CD4-positive, alpha-beta T cell treated with Interleukin-12 subunit alpha and Interleukin-12 subunit beta, for 1 hour (primary cell): ENCODE measurements at regions not wholly inside any gene's neighbourhood (a gene's known extent, or its start where the extent isn't known, plus 50 kb on each side); places are given as distances from the start of the nearest gene placed in this dataset.
"Not testable (repeated sequence)": the region's sequence is repeated elsewhere in the genome, so short reads cannot be mapped to it uniquely, and the experiment has no call there.

ENCODE experiments used
- DNase-seq: peaks from one replicate; pipeline ENCODE4 v3.0.0-alpha.2; 2020

GRCh38 chr4:187378441-187378840 lies 617.1 kb upstream of the ZFP42 start:
- no peak for DNase-seq

- no peak for DNase-seq
These were observed 615.4 kb upstream of the ZFP42 start for GRCh38 chr4:187380181-187380581.

- no peak for DNase-seq
These were observed 612.4 kb upstream of the ZFP42 start for GRCh38 chr4:187383181-187383580.

- DNase-seq, result no peak
These were observed 607.8 kb upstream of the ZFP42 start for GRCh38 chr4:187387739-187388138.

GRCh38 chr4:187389420-187389819 lies 606.2 kb upstream of the ZFP42 start:
- DNase-seq, result no peak

- DNase-seq, result no peak
These were observed 604.9 kb upstream of the ZFP42 start for GRCh38 chr4:187390646-187391045.

- DNase-seq, result no peak
These were observed 601.8 kb upstream of the ZFP42 start for GRCh38 chr4:187393531-187394344.

- DNase-seq, result no peak
These were observed 599.5 kb upstream of the ZFP42 start for GRCh38 chr4:187396106-187396505.

GRCh38 chr4:187408447-187408846 lies 587.1 kb upstream of the ZFP42 start:
- not testable (repeated sequence) for DNase-seq

- no peak for DNase-seq
These were observed 581.8 kb upstream of the ZFP42 start for GRCh38 chr4:187413564-187414358.

- DNase-seq, result no peak
These were observed 580.9 kb upstream of the ZFP42 start for GRCh38 chr4:187414716-187415115.

GRCh38 chr4:187415231-187415630 lies 580.3 kb upstream of the ZFP42 start:
- no peak for DNase-seq

- no peak for DNase-seq
These were observed 579.4 kb upstream of the ZFP42 start for GRCh38 chr4:187416216-187416615.

- DNase-seq, result no peak
These were observed 577.9 kb upstream of the ZFP42 start for GRCh38 chr4:187417721-187418120.

- no peak for DNase-seq
These were observed 572.9 kb upstream of the ZFP42 start for GRCh38 chr4:187422655-187423054.

GRCh38 chr4:187424636-187425035 lies 570.9 kb upstream of the ZFP42 start:
- DNase-seq, result no peak

- no peak for DNase-seq
These were observed 569.1 kb upstream of the ZFP42 start for GRCh38 chr4:187426511-187426910.

GRCh38 chr4:187432310-187432709 lies 563.3 kb upstream of the ZFP42 start:
- DNase-seq, result no peak

- no peak for DNase-seq
These were observed 562.4 kb upstream of the ZFP42 start for GRCh38 chr4:187433141-187433540.

- DNase-seq, result no peak
These were observed 559.3 kb upstream of the ZFP42 start for GRCh38 chr4:187436251-187436650.

GRCh38 chr4:187444061-187444460 lies 551.5 kb upstream of the ZFP42 start:
- DNase-seq, result no peak

GRCh38 chr4:187449702-187450101 lies 545.9 kb upstream of the ZFP42 start:
- no peak for DNase-seq

GRCh38 chr4:187451776-187452175 lies 543.8 kb upstream of the ZFP42 start:
- DNase-seq, result no peak

GRCh38 chr4:187460016-187460415 lies 535.6 kb upstream of the ZFP42 start:
- DNase-seq, result no peak
